ENCODE measurements at regions not wholly inside any gene's neighbourhood (a gene's known extent, or its start where the extent isn't known, plus 50 kb on each side); places are given as distances from the start of the nearest gene placed in this dataset.

DNA sequence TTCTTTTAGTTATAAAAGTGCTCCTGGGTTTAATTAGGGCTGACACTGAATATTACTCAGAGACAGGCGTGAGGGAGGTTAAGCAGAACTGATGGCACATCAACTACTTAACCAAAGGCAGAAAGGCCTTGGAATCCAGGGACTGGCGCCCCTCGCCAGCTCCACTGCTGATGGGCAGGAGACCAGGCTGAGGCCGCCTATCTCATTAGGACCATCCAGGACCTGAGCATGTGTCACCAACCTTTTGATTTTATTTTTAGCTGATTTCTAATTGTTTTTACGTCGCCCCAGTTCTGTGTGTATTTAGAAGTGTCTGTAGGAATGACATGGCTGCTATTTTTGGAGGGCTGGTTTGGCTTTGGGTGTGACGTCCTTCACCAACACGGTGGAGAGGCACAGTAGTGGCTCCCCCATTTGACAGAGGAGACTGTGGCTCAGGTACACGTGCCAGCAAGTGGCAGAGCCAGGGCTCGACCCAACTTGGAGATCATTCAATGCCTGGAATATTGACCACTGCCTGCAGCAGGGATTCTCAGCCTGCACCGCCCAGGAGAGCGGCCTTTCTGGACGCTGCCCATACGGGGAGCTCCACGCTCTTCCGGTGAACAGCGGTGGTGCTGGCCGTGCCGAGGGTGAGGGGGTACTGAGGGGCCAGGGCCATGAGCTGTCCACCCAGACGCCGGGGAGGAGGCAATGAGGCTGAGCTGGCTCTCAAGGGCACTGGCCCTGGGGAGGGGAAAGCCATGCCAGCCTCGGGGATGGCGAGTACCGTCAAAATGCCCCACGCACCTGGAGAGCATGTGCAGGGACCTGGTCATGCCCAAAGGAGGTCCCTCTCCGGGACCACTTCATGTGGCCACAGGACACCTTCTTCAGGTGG lies 205.7 kb downstream of the ASB1 start:
- no peak for DNase-seq
- no peaks in the 10 kb centered on the region for H3K4me1 ChIP-seq
- peaks cover 0 to 8% (median 0%) of the 10 kb centered on the region in 3 donors for H3K27me3 ChIP-seq
- no peak for ATAC-seq
- no peaks in the 10 kb centered on the region for H3K9me3 ChIP-seq
- no peak overlapping the region for H3K27ac ChIP-seq
- TF ChIP-seq, protein P1, sequence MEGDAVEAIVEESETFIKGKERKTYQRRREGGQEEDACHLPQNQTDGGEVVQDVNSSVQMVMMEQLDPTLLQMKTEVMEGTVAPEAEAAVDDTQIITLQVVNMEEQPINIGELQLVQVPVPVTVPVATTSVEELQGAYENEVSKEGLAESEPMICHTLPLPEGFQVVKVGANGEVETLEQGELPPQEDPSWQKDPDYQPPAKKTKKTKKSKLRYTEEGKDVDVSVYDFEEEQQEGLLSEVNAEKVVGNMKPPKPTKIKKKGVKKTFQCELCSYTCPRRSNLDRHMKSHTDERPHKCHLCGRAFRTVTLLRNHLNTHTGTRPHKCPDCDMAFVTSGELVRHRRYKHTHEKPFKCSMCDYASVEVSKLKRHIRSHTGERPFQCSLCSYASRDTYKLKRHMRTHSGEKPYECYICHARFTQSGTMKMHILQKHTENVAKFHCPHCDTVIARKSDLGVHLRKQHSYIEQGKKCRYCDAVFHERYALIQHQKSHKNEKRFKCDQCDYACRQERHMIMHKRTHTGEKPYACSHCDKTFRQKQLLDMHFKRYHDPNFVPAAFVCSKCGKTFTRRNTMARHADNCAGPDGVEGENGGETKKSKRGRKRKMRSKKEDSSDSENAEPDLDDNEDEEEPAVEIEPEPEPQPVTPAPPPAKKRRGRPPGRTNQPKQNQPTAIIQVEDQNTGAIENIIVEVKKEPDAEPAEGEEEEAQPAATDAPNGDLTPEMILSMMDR (IDR thresholded peaks at IDR 0.05 in 4 of 5, conservative IDR thresholded peaks at IDR 0.05 in 1 of 5) = no peak
- TF ChIP-seq POLR2A (IDR thresholded peaks at IDR 0.05) = no peak
- H3K36me3 ChIP-seq = no peaks in the 10 kb centered on the region
- intact Hi-C loops (cut with DNase I; ENCODE audit: low total_unique reads) (no loop called here), in situ Hi-C loops (cut with MboI; ENCODE audit: low sequenced_read_pairs in 4 of 4) (no loop called here)
- H3K4me3 ChIP-seq = no peak overlapping the region

DNA sequence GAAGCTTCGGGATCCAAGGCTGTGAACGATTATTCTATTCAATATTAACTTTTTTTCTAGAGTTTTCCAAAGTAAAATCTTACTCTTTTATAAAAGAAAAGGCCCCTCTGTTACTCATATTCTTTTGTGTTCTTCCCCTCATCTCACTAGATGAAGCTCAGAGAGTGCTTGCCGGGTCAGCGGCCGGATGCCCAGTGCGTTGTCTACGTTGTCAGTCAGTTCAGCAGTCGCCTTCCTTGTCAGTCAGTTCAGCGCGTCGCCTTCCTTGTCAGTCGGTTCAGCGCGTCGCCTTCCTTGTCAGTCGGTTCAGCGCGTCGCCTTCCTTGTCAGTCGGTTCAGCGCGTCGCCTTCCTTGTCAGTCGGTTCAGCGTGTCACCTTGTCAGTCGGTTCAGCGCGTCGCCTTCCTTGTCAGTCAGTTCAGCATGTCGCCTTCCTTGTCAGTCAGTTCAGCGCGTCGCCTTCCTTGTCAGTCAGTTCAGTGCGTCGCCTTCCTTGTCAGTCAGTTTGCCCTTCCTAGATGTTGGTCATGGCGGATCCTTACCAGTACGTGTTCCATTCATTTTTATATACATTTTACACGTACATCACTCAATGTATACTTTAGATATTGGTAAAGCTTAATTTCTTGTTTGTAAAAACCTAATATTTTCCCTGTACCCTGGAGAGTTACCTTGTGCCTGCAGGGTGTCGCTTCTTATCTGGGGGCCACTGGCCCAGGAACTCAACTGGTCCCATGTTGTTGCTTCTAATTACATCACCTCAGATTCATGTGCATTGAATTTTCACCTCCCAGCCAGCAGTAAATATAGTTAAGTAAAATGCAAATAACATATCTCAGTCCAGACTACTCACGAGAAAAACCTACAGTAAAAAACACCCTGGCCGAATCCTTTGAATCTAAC lies 206.9 kb downstream of the ASB1 start:
- no peaks in the 10 kb centered on the region for H3K4me1 ChIP-seq
- H3K27me3 ChIP-seq = peaks cover 0 to 11% (median 0%) of the 10 kb centered on the region in 3 donors
- intact Hi-C loops (cut with DNase I; ENCODE audit: low total_unique reads) (no loop called here), in situ Hi-C loops (cut with MboI; ENCODE audit: low sequenced_read_pairs in 4 of 4) (no loop called here)
- H3K4me3 ChIP-seq = no peak overlapping the region
- H3K9me3 ChIP-seq = no peaks in the 10 kb centered on the region
- DNase-seq (no peak), ATAC-seq (no peak)
- no peaks in the 10 kb centered on the region for H3K36me3 ChIP-seq
- TF ChIP-seq POLR2A (IDR thresholded peaks at IDR 0.05) = no peak
- TF ChIP-seq, protein P1 (IDR thresholded peaks at IDR 0.05 in 4 of 5, conservative IDR thresholded peaks at IDR 0.05 in 1 of 5) = no peak
- no peak overlapping the region for H3K27ac ChIP-seq

DNA sequence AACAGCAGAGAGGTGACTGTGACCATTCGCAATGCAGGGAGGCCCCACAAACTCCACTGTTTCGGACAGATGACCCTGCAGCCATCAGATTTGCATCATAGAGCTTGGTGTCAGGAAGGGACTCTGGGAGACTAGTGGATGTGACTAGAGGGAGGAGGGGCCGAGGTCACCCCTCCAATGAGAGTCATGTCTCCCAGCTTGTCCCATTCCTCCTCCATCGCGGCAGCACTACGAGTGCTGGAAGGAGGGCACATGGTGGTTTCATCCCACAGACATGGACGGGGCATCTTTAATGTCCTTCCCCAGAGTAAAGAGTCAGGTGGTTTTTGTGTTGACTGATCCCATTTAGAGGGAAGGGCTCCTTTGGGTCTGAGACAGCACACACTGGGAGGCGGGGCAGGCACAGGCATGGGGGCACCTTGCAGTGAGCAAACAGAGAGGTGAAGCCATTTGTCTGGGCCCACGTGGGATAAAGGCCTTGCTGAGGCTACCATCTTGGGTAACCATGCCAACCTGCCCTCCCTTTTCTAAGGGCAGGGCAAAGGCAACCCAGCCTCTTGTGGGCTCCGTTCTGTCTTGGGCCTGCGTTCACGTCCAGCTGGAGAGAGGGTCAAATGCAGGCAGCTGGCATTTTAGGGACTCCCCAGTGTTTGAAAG lies 208.1 kb downstream of the ASB1 start:
- H3K4me3 ChIP-seq = no peak overlapping the region
- intact Hi-C loops (cut with DNase I; ENCODE audit: low total_unique reads) = no loop called here

DNA sequence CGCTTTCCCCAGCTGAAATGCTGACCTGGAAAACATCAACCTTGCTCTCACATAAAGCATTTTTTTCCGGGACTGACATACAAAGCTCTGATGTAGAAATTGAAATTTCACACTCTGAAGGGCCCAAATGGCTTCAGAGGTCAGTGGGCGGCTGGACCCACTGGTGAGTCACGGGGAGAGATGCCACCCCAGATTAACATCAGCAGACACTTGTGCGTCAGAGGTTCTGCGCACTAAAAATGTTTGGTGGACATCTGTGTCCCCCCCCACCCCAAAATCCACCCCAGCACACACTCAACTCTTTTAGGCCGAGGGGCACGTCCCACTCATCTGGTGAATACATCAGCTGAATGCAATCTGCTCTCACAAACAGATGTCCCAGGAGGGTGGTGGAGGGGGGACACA lies 208.9 kb downstream of the ASB1 start:
- intact Hi-C loops (cut with DNase I; ENCODE audit: low total_unique reads) (no loop called here), in situ Hi-C loops (cut with MboI; ENCODE audit: low sequenced_read_pairs in 4 of 4) (no loop called here)
- no peak for TF ChIP-seq POLR2A (IDR thresholded peaks at IDR 0.05)
- TF ChIP-seq, protein P1 (IDR thresholded peaks at IDR 0.05 in 4 of 5, conservative IDR thresholded peaks at IDR 0.05 in 1 of 5) = no peak
- no peak overlapping the region for H3K27ac ChIP-seq
- peaks cover 0 to 17% (median 0%) of the 10 kb centered on the region in 3 donors for H3K27me3 ChIP-seq
- no peaks in the 10 kb centered on the region for H3K9me3 ChIP-seq
- H3K4me1 ChIP-seq = no peaks in the 10 kb centered on the region
- DNase-seq = no peak
- ATAC-seq = no peak
- no peaks in the 10 kb centered on the region for H3K36me3 ChIP-seq
- no peak overlapping the region for H3K4me3 ChIP-seq

More for the DNA sequence above, 208.1 kb downstream of the ASB1 start:
- TF ChIP-seq, protein P1 (IDR thresholded peaks at IDR 0.05 in 4 of 5, conservative IDR thresholded peaks at IDR 0.05 in 1 of 5) = no peak
- TF ChIP-seq POLR2A (IDR thresholded peaks at IDR 0.05) = no peak
- H3K27ac ChIP-seq = no peak overlapping the region
- H3K9me3 ChIP-seq = no peaks in the 10 kb centered on the region
- in situ Hi-C loops (cut with MboI; ENCODE audit: low sequenced_read_pairs in 4 of 4) = no loop called here
- no peaks in the 10 kb centered on the region for H3K4me1 ChIP-seq
- ATAC-seq (no peak), DNase-seq (no peak)
- H3K27me3 ChIP-seq = peaks cover 0 to 11% (median 0%) of the 10 kb centered on the region in 3 donors
- H3K36me3 ChIP-seq = no peaks in the 10 kb centered on the region
